Prostate gland (tissue), 2 donors: ENCODE measurements at regions not wholly inside any gene's neighbourhood (a gene's known extent, or its start where the extent isn't known, plus 50 kb on each side); places are given as distances from the start of the nearest gene placed in this dataset.

Source experiments
- CTCF ChIP-seq, 4 experiments: fragments of 200-600 bp in 2 of 4; fragments of 450-650 bp in 2 of 4; sonication (generic) in 2 of 4; IDR thresholded peaks; 1 replicate in 3 of 4; 2 replicates in 1 of 4; pipeline ENCODE4 v1.5.1; 2016 to 2019; ENCODE audit warnings: antibody characterized with exemption in 4 of 4, mild to moderate bottlenecking in 2 of 4, moderate library complexity in 2 of 4
- POLR2AphosphoS5 ChIP-seq: sonication (generic); formaldehyde crosslinking; IDR thresholded peaks from one replicate; pipeline ENCODE4 v1.6.1; 2017; ENCODE audit warnings: antibody characterized with exemption

GRCh38 chr12:31230004-31230403 is 95.9 kb downstream of the SINHCAF start:
- TF ChIP-seq CTCF (IDR thresholded peaks at IDR 0.05) (no peak), POLR2AphosphoS5 (no peak)
